ENCODE measurements at regions not wholly inside any gene's neighbourhood (a gene's known extent, or its start where the extent isn't known, plus 50 kb on each side); places are given as distances from the start of the nearest gene placed in this dataset.
A peak's percentile ranks its signal among the peaks of the same experiment; 100 is the strongest.

DNA sequence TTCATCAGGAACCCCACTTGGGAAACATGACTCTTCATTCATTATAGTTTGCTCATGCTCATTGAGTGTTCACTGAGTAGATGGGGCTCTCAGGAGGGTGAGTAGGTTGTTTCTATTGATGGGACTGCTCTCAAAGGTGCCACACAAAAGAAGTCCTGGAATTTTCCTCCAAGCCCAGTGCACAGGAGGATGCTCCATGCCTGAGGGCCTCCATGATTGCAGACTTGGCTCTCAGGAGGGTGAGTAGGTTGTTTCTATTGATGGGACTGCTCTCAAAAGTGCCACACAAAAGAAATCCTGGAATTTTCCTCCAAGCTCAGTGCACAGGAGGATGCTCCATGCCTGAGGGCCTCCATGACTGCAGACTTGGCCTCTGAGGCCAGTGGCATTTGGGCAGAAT, 108.5 kb downstream of the ZNF674 start:
- no peaks in the 10 kb centered on the region for H3K9me2 ChIP-seq (ENCODE audit: low read depth, low read length)
- H3K9me3 ChIP-seq (ENCODE audit: low read length) = no peaks in the 10 kb centered on the region
- TF ChIP-seq CTCF (IDR thresholded peaks at IDR 0.05; ENCODE audit: low read length) = no peak
- H3K9ac ChIP-seq (ENCODE audit: low read length) = no peak overlapping the region
- H3K4me3 ChIP-seq (ENCODE audit: low read depth, low read length, poor library complexity, severe bottlenecking) = no peak overlapping the region
- H3F3A ChIP-seq (ENCODE audit: insufficient read depth, low read length) = no peaks in the 10 kb centered on the region
- no peaks in the 10 kb centered on the region for H3K36me3 ChIP-seq (ENCODE audit: insufficient read depth, low read length)
- H3K27me3 ChIP-seq (ENCODE audit: insufficient read depth, low read length) = no peaks in the 10 kb centered on the region
- H3K79me2 ChIP-seq (ENCODE audit: insufficient read depth, low read length) = no peaks in the 10 kb centered on the region
- H3K4me2 ChIP-seq (ENCODE audit: low read length) = no peak overlapping the region
- no peak overlapping the region for H2AFZ ChIP-seq (ENCODE audit: low read length)
- H3K4me1 ChIP-seq (ENCODE audit: insufficient read depth, low read length, severe bottlenecking) = no peaks in the 10 kb centered on the region
- H3K27ac ChIP-seq (ENCODE audit: low read depth, low read length, poor library complexity, severe bottlenecking) = no peak overlapping the region
- no peaks in the 10 kb centered on the region for H4K20me1 ChIP-seq (ENCODE audit: insufficient read depth, low read length)

DNA sequence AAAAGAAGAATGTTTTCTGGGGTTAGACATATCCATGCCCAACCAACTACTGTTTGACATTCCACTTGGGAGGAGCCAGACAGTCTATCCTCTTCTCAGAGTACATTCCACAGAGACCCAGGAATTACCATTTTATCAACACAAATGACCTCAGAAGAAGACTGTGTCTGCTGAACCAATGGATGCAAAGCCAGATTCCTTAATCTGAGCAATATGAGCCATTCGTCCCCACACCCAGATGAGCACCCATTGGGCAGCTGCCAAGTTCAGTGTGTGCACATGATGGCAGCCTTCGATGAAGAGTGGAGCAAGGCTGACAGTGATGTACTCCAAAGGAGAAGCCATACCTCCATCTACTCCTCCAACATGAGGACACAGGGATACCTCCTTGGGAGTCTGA, 111.3 kb downstream of the ZNF674 start:
- H3K27ac ChIP-seq (ENCODE audit: low read depth, low read length, poor library complexity, severe bottlenecking) = no peak overlapping the region
- H3K9me2 ChIP-seq (ENCODE audit: low read depth, low read length) = no peaks in the 10 kb centered on the region
- H3K9me3 ChIP-seq (ENCODE audit: low read length) = no peaks in the 10 kb centered on the region
- H3K36me3 ChIP-seq (ENCODE audit: insufficient read depth, low read length) = no peaks in the 10 kb centered on the region
- no peak overlapping the region for H3K4me2 ChIP-seq (ENCODE audit: low read length)
- no peaks in the 10 kb centered on the region for H3K27me3 ChIP-seq (ENCODE audit: insufficient read depth, low read length)
- no peaks in the 10 kb centered on the region for H3F3A ChIP-seq (ENCODE audit: insufficient read depth, low read length)
- no peak overlapping the region for H3K9ac ChIP-seq (ENCODE audit: low read length)
- no peaks in the 10 kb centered on the region for H4K20me1 ChIP-seq (ENCODE audit: insufficient read depth, low read length)
- H3K4me3 ChIP-seq (ENCODE audit: low read depth, low read length, poor library complexity, severe bottlenecking) = no peak overlapping the region
- no peaks in the 10 kb centered on the region for H3K79me2 ChIP-seq (ENCODE audit: insufficient read depth, low read length)
- no peaks in the 10 kb centered on the region for H3K4me1 ChIP-seq (ENCODE audit: insufficient read depth, low read length, severe bottlenecking)
- no peak for TF ChIP-seq EZH2 (IDR thresholded peaks at IDR 0.05; ENCODE audit: borderline replicate concordance, low read length)
- TF ChIP-seq CTCF (IDR thresholded peaks at IDR 0.05; ENCODE audit: low read length) = no peak
- no peak overlapping the region for H2AFZ ChIP-seq (ENCODE audit: low read length)

DNA sequence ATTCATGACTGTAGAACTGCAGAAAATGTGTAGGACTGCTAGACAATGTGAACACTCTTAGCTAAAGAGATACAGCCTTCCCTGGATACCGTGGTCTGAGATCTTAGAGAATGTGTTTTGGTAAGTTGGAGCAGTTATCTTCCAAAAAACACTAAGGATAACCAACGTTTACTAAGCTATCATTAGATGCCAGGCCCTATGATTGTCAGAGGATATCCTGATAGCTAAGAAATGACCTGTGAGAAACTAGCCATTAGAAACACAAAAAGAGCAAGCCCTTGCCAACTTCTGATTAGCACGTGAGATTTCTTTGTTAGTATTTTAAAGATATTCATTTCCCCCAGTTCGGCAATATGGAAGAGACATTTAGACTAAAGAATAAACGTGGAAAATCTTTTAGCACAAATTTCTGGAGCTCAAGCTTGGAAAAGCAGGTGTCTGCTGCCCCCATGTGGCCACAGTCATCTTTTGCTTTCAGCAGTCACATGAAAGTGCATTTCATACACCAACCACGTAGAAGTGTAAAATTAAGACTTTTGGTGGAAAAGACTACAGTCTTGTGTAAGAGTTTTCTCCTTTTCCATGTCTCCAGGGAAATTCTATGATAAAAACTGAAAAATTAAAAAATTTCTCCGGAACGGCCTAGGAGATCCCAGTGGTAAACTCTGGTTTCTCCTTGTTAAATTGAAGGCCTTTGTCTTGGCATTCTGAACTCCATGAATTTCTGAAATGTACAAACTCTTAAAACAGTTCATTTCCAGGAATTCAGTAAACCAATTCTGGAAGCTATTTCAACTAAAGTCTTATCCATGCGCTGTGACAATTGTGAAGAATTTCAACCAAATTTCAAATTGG, 136.4 kb downstream of the ZNF674 start:
- Histone ChIP-seq H4K20me1 (ENCODE audit: insufficient read depth, low read length) (no peaks in the 10 kb centered on the region), H3K4me1 (ENCODE audit: insufficient read depth, low read length, severe bottlenecking) (no peaks in the 10 kb centered on the region), H3K79me2 (ENCODE audit: insufficient read depth, low read length) (no peaks in the 10 kb centered on the region), H3K9me2 (ENCODE audit: low read depth, low read length) (no peaks in the 10 kb centered on the region), H3K27me3 (ENCODE audit: insufficient read depth, low read length) (no peaks in the 10 kb centered on the region), H3K27ac (ENCODE audit: low read depth, low read length, poor library complexity, severe bottlenecking) (no peak overlapping the region), H3K9ac (ENCODE audit: low read length) (no peak overlapping the region), H3K4me2 (ENCODE audit: low read length) (no peak overlapping the region), H3K9me3 (ENCODE audit: low read length) (no peaks in the 10 kb centered on the region), H2AFZ (ENCODE audit: low read length) (no peak overlapping the region), H3K4me3 (ENCODE audit: low read depth, low read length, poor library complexity, severe bottlenecking) (no peak overlapping the region), H3K36me3 (ENCODE audit: insufficient read depth, low read length) (no peaks in the 10 kb centered on the region), H3F3A (ENCODE audit: insufficient read depth, low read length) (no peaks in the 10 kb centered on the region)
- TF ChIP-seq CTCF (IDR thresholded peaks at IDR 0.05; ENCODE audit: low read length) (peak; percentile 69), EZH2 (IDR thresholded peaks at IDR 0.05; ENCODE audit: borderline replicate concordance, low read length) (no peak)

Measured in OCI-LY1 (cell line).